Pons (tissue), 1 donor: ENCODE measurements at regions not wholly inside any gene's neighbourhood (a gene's known extent, or its start where the extent isn't known, plus 50 kb on each side); places are given as distances from the start of the nearest gene placed in this dataset.
A peak's percentile ranks its signal among the peaks of the same experiment; 100 is the strongest.

ENCODE experiments used
- DNase-seq: peaks from one replicate; pipeline ENCODE4 v3.0.0-alpha.2; 2016; ENCODE audit warnings: low spot score

DNA sequence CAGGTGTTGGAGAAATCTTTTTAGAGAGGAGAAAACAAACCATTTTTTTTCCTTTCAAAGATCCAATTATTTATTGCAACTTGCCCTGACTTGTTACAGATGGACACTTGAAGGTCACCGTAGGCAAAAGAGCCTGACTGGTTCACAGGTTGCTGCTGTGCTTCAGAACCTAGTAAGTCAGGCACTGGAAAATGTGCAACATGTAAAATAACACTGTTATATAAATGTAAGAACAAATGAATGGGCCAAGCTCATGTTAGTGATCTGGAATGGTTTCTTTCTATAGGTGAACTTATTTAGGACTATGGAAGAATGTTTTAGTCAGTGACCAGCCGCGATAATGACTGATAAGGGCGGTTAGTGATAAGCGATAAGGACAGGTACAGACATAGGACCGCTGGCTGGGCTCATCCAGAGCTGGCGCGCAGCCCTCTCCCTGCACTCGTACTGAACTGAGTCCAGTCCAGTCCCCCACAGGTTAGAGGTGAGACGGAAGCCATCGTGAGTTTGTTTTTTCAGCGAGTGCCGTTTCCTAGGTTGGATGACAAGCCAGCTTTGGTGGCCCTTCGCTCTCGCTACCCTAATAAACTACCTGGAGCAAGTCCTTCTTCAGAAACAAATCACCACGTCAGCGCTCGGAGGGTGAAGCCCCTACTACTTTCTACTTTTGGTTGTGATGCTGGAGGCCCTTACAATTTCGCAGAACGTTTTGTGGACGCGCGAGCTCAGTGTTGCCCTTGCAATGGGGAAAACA, 94.4 kb upstream of the PRDM1 start:
- DNase-seq = peak; percentile 9

GRCh38 chr6:105990151-105990550, 96.0 kb upstream of the PRDM1 start:
- no peak for DNase-seq

GRCh38 chr6:105988812-105989577, 97.1 kb upstream of the PRDM1 start:
- no peak for DNase-seq

- no peak for DNase-seq
Measured at GRCh38 chr6:105988321-105988720, 97.8 kb upstream of the PRDM1 start.

DNA sequence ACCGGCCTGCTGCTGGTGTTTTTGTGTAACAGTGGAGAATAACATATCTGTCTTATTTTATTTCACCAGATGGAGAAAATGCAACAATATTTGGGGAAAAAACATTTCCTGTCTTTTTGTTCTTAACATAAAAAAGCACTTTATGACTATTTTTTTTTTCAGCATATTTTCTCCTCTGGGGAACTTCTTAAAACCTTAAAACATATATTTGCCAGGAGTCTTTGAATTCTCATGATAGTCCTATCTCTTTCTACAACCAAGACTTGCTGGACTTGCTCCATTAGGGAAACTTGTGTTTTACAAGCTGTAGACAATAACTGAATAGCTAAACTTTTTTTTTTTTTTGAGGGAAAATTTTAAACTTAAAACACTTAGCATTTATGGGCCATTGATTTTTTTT, 98.6 kb upstream of the PRDM1 start:
- no peak for DNase-seq

DNA sequence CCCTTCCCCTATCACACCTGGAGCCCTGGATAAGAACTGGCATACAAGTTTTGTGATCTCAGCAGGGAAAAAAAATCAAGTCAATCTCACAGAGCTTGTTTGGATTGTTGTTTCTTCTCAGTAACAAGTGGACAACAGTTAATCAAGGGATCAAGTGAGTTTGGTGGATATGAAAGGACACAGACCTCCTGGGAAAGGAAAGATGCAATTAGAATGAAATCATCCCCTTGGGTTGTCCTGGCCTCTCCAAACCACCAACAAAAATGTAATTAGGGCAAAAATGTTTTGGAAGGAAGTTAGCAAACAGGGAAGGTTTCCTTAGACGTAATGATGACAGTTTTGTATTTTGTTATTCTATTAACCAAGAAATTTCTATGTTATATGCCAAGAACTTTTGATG, 99.1 kb upstream of the PRDM1 start:
- no peak for DNase-seq

DNA sequence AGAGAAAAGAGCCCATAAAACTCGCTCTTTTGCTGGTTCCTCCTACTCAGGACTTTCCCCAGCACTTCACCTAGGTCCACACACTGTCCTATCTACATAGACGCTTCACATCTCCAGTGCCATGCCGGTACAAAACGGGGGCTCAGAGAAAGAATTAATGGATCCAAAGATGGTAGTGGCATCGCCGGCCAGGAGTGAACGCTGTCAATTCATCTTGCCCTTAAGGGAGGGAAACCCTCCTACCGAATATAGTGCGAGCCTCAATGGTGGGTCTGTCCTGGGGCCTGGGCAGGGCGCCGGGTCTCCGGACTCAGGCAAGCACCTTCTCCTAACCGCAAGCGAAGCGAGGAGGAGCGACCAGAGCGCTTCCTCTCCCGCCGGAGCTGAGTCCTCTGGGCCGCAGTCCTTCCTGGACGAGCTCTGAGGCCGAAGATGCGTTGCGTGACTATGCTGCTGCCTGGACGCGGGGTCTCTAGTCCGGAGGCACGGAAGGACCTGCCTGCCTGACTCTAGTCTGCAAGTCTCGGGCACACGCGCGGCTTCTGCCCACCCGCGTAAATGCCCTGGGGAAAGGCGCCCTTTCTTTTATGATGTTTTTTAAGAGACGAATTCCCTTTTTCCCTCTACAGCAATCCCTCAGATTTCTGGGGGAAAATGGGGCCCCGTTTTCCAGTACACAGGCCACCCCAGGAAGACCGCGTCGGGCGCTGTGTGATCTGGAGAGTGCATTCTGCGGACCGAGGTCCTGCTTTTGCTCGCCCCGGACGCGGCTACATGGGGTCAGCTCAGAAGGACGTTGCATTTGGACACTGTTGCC, 100.1 kb upstream of the PRDM1 start:
- DNase-seq = no peak

GRCh38 chr6:105985098-105985815, 100.9 kb upstream of the PRDM1 start:
- no peak for DNase-seq

- DNase-seq = no peak
Measured at GRCh38 chr6:105983763-105984162, 102.4 kb upstream of the PRDM1 start.

GRCh38 chr6:105982761-105983540, 103.2 kb upstream of the PRDM1 start:
- no peak for DNase-seq

DNA sequence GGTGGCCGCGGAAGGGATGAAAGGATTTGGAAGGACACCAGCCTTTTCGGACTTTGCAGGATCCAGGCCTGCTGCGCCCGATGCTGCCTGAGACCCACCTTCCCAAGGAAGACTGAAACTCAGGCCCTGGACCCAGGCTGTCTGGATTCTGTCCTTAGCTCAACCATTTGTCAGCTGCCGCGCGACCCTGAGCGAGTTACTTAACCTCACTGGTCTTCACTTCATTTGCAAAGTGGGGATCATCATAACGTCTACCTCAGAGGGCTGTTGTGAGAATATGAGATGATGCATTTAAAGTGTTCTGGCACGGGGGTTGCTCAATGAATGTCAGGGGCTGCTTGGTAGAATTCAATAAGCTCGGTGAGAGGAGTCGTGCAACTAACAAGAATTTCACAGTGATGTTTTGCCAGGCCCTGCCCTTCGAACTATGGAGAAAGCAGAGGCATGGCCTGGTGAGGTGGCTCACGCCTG, 104.2 kb upstream of the PRDM1 start:
- no peak for DNase-seq

DNA sequence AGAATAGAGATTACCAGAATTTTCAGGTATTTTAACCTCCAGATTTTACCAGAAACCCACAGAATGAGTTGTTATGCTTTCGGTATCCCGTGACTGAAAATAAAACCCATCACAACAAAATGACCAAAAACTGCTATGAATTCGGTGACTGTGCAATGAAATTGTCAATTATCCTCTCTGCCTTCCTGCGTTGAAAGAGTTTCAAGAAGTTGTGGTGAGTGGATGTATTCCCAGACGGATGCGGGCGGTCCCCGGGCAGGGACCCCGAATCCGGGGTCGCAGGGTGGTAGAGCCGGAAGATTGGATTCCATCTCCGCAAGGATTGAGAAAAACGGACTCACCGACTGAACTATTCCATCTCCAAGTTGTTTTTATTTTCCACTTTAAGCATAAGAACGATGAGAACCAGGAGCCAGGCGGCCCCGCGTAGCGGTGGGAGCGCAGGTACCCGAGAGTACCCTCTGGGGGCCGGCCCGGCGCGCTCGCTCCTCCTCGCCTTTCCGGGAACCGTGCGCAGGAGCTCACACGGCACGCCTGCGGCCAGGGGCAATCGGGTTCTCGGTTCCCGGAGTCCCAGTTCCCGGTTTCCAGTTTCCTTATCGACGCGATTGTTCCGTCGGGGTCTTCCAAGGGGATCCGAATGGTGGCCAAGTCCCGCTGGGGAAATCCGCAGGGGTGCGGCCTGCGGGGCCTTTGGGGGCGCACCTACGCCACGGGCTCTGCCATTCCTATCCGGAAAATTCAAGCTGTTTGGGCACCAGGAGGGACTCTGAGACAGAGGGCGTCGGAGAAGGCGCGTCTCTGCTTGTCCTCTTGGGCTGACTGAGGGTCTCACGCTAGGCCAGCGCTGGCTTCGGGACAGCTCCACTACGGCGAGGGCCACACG, 104.9 kb upstream of the PRDM1 start:
- DNase-seq = no peak

GRCh38 chr6:105978974-105979373, 107.2 kb upstream of the PRDM1 start:
- DNase-seq = no peak

DNA sequence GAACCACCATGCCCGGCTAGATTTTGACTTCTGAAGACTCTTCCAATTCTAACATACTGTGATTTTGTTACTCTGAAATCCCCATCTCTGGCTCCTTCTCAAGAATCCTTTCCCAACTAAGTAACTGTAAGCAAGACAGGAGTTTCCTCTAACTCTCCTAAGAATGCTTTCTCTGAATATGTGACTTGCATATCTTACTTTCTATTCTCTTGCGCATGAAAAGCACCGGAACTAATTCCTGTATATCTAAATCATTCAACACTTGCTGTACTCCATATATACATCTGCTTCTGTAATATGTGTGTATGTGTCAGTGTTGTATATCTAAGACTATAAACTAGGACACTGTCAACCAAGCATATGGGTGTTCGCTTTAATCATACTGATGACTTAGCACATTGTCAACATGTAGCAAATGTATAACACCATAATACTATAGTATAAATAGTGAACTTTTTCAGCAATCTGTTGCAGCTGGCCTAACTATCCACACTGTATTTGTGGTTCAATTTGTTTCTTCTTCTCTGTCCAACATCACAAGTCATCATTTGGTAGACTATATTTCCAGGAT, 108.1 kb upstream of the PRDM1 start:
- no peak for DNase-seq

- DNase-seq = no peak
Measured at GRCh38 chr6:105974986-105975385, 111.2 kb upstream of the PRDM1 start.

DNA sequence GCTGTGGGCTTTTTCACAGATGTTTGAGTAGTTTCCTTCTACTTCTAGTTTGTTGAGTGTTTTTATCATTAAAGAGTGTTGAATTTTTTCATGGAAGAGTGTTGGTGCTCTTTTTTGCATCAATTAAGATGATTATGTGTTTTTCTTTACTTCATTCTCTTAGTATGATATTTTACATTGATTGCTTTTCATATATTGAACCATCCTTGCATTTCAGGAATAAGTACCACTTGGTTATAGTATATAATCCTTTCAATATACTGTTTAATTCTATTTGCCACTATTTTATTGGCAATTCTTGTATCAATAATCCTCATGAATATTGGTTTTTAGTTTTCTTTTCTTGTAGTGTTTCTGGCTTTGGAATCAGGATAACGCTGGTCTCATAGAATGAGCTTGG, 113.7 kb upstream of the PRDM1 start:
- DNase-seq = no peak

GRCh38 chr6:105968603-105969333, 117.4 kb upstream of the PRDM1 start:
- DNase-seq = no peak

DNA sequence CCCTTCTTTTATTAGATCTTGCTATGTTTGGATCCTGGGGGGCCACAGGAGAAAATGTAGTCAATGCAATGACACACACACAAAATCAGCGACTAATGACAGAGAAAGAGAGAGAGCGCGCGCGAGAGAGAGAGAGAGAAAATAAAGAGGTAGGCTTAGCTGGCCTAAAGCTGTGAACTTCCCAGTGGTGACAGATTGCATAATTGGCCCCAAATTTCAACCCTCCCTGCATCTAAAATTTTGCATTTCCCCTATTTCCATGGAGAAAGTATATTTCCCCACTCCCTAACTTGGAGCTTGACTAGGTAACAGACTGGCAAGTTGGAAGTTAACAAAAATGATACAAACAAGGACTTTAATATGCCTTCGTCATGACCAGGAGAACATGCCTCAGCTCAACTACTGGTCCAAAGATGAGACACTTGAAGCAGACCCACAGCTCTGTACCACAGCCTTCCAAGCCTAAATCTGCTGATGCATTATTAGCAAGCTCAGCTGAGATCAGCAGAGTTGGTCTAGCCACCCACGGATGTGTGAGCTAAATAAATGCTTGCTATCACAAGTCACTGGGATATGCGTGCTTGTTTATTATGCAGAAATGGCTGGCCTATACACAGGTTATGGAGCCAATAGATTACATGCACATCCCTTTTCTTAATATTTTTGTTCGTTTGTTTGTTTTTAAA, 118.1 kb upstream of the PRDM1 start:
- DNase-seq = no peak
